Endodermal cell (in vitro differentiated cells): ENCODE measurements at regions not wholly inside any gene's neighbourhood (a gene's known extent, or its start where the extent isn't known, plus 50 kb on each side); places are given as distances from the start of the nearest gene placed in this dataset.

Experiments
- DNase-seq: peaks from one replicate; pipeline ENCODE4 v3.0.0-alpha.2; 2017
- H3K27ac ChIP-seq: 2 replicates; pipeline ENCODE4 v1.5.1; 2013; ENCODE audit warnings: mild to moderate bottlenecking, low read depth, low read length, moderate library complexity
- H3K27me3 ChIP-seq: 2 replicates; pipeline ENCODE4 v1.6.1; 2013; ENCODE audit warnings: mild to moderate bottlenecking, low read length, moderate library complexity; ENCODE audit not compliant: insufficient read depth, control insufficient read depth, poor library complexity, severe bottlenecking
- H3K36me3 ChIP-seq: 2 replicates; pipeline ENCODE4 v1.7.0; 2013; ENCODE audit warnings: mild to moderate bottlenecking, low read length, moderate library complexity; ENCODE audit not compliant: control insufficient read depth, insufficient read depth
- H3K4me1 ChIP-seq: one replicate; pipeline ENCODE4 v1.7.0; 2013; ENCODE audit warnings: low read length; ENCODE audit not compliant: control insufficient read depth, insufficient read depth
- H3K4me3 ChIP-seq: 2 replicates; pipeline ENCODE4 v1.5.1; 2013; ENCODE audit warnings: mild to moderate bottlenecking, low read length, moderate library complexity
- H3K9ac ChIP-seq: 2 replicates; pipeline ENCODE4 v1.6.1; 2013; ENCODE audit warnings: mild to moderate bottlenecking, low read length, moderate library complexity; ENCODE audit not compliant: poor library complexity, severe bottlenecking; ENCODE audit errors: extremely low read depth
- H3K9me3 ChIP-seq: 2 replicates; pipeline ENCODE4 v1.6.1; 2013; ENCODE audit warnings: mild to moderate bottlenecking, low read length, moderate library complexity; ENCODE audit not compliant: control insufficient read depth
- H3K27ac Mint-ChIP-seq: 2 replicates; pipeline ENCODE4 v1.8.0; 2020; ENCODE audit warnings: mixed read lengths
- H3K27me3 Mint-ChIP-seq: 2 replicates; pipeline ENCODE4 v1.8.0; 2021; ENCODE audit warnings: mild to moderate bottlenecking, mixed read lengths; ENCODE audit not compliant: insufficient read depth
- H3K36me3 Mint-ChIP-seq: 2 replicates; pipeline ENCODE4 v1.8.0; 2020; ENCODE audit warnings: low read depth, mixed read lengths
- H3K4me1 Mint-ChIP-seq: 2 replicates; pipeline ENCODE4 v1.8.0; 2020; ENCODE audit warnings: mixed read lengths
- H3K4me3 Mint-ChIP-seq: 2 replicates; pipeline ENCODE4 v1.8.0; 2020; ENCODE audit warnings: mild to moderate bottlenecking, moderate library complexity, mixed read lengths
- H3K9me3 Mint-ChIP-seq: 2 replicates; pipeline ENCODE4 v1.8.0; 2020; ENCODE audit warnings: mild to moderate bottlenecking, mixed read lengths
- CTCF ChIP-seq: fragments of 200-600 bp; sonication (generic); conservative IDR thresholded peaks from 2 replicates; pipeline ENCODE4 v1.5.0; 2021; ENCODE audit warnings: antibody characterized with exemption, mild to moderate bottlenecking
- WGBS, 2 experiments: methylation state at CpG; one replicate each; pipeline versions ENCODE4 v1.1.5 to v1.1.7; 2013; ENCODE audit warnings: missing lambda C conversion rate in 2 of 2, mixed read lengths in 1 of 2; ENCODE audit not compliant: insufficient coverage in 1 of 2, insufficient read length in 1 of 2; 5-methylcytosine and 5-hydroxymethylcytosine counted together

- no peaks in the 10 kb centered on the region for H3K9me3 Mint-ChIP-seq
- Histone ChIP-seq H3K27ac (no peak overlapping the region), H3K36me3 (no peaks in the 10 kb centered on the region), H3K9ac (no peak overlapping the region), H3K4me1 (no peaks in the 10 kb centered on the region), H3K4me3 (no peak overlapping the region), H3K27me3 (peaks cover 15% of the 10 kb centered on the region), H3K9me3 (no peaks in the 10 kb centered on the region)
- peaks cover 2% of the 10 kb centered on the region for H3K36me3 Mint-ChIP-seq
- H3K27ac Mint-ChIP-seq, result no peak overlapping the region
- 95% methylated on average over 4 of the region's 4 CpGs for WGBS, 2 experiments
- no peak for DNase-seq
- no peak overlapping the region for H3K4me3 Mint-ChIP-seq
- no peaks in the 10 kb centered on the region for H3K27me3 Mint-ChIP-seq
- no peaks in the 10 kb centered on the region for H3K4me1 Mint-ChIP-seq
- no peak for TF ChIP-seq CTCF
These were observed 171.7 kb downstream of the NR2F2 start for GRCh38 chr15:96502196-96502595.

- DNase-seq, result no peak
- H3K27ac ChIP-seq, result no peak overlapping the region
- Mint-ChIP-seq H3K9me3 (no peaks in the 10 kb centered on the region), H3K27me3 (no peaks in the 10 kb centered on the region), H3K4me1 (no peaks in the 10 kb centered on the region), H3K36me3 (peaks cover 2% of the 10 kb centered on the region), H3K4me3 (no peak overlapping the region), H3K27ac (no peak overlapping the region)
- 89 to 100% methylated on average over 3 to 7 of the region's 7 CpGs for WGBS, 2 experiments
- H3K36me3 ChIP-seq, result no peaks in the 10 kb centered on the region
- H3K4me3 ChIP-seq, result no peak overlapping the region
- H3K9me3 ChIP-seq, result no peaks in the 10 kb centered on the region
- H3K27me3 ChIP-seq, result peaks cover 15% of the 10 kb centered on the region
- H3K4me1 ChIP-seq, result no peaks in the 10 kb centered on the region
- no peak for TF ChIP-seq CTCF
- H3K9ac ChIP-seq, result no peak overlapping the region
These were observed 172.8 kb downstream of the NR2F2 start for GRCh38 chr15:96503276-96503675.

- no peaks in the 10 kb centered on the region for H3K4me1 Mint-ChIP-seq
- Histone ChIP-seq H3K27me3 (peaks cover 24% of the 10 kb centered on the region), H3K4me1 (no peaks in the 10 kb centered on the region), H3K9ac (no peak overlapping the region), H3K9me3 (no peaks in the 10 kb centered on the region), H3K4me3 (no peak overlapping the region), H3K36me3 (no peaks in the 10 kb centered on the region), H3K27ac (no peak overlapping the region)
- whole genome bisulfite sequencing, 2 experiments, result 85 to 95% methylated on average over 4 of the region's 4 CpGs
- no peak for DNase-seq
- TF ChIP-seq CTCF, result no peak
- no peak overlapping the region for H3K4me3 Mint-ChIP-seq
- H3K36me3 Mint-ChIP-seq, result peaks cover under 1% of the 10 kb centered on the region
- no peaks in the 10 kb centered on the region for H3K27me3 Mint-ChIP-seq
- H3K27ac Mint-ChIP-seq, result no peak overlapping the region
- no peaks in the 10 kb centered on the region for H3K9me3 Mint-ChIP-seq
These were observed 173.9 kb downstream of the NR2F2 start for GRCh38 chr15:96504371-96504770.
